ENCODE measurements at regions not wholly inside any gene's neighbourhood (a gene's known extent, or its start where the extent isn't known, plus 50 kb on each side); places are given as distances from the start of the nearest gene placed in this dataset.

DNA sequence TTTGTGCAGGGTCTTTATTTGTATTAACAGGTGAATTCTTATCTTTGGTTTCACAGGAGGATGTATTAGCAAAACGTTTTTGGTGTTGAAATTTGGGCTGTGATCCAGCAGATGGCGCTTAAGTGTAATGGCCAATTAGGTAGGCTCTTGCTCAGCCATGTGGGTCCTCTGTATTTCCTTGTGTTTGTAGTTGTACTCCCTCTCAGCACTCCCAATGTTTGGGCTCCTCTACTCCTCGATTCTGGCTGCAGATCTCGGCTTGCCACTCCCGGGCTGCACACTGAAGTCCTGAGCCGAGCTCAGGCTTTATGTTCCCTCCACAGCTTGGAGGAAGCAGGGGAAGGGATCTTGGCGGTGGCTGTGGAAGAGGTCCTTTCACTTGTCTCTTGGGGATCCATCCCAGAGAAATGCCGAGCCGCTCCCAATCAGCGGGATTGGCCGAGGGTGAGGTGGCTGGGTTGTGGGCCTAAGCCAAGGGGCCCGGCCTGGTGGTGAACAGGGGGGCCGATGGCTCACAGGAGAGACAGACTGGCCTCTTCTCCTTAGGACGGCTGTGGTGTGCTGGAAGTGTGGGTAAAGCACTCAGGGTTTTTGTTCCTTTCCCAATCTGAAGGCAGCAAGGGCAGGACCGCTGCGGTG, 133.7 kb downstream of the AEBP2 start:
- DNase-seq (ENCODE audit: low spot score): peak; percentile 28

DNA sequence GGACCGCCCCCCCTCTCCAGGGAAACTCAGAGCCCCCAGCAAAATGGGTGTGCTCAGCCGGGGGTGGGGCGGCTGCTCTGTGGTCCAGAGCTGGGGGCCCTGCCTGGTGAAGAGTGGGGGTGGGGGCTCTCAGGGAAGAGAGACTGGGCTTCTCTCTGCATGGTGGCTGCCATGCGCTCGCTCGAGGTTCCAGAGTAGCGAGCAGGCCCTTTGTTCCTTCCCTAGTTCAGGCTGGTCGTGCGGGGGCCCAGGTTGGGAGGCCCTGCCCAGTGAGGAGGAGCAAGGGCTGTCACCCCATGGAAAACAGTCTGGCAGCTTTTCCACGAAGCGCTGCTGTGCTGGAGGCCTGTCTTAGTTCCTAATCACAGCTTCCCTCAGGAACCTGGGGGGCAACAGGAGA, 134.6 kb downstream of the AEBP2 start:
- DNase-seq (ENCODE audit: low spot score): no peak

DNA sequence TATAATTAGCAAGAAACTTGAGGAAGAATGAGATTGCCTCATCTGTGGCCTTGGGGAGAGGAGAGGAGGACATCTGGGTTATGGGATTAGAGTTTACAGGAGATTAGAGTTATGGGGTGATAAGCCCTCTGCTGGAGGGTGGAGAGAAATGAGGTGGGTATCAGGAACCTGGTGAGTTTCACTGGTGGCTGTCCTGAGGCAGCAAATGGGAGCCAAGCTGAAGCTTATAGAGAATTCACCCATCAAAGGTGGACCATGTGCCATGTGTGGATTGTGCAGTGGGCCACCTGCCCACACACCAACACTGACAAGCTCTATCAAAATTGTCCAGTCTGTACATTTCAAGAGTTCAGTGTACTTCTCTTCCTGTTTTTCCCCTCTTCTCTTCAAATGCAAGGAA, 135.3 kb downstream of the AEBP2 start:
- DNase-seq (ENCODE audit: low spot score): no peak

DNA sequence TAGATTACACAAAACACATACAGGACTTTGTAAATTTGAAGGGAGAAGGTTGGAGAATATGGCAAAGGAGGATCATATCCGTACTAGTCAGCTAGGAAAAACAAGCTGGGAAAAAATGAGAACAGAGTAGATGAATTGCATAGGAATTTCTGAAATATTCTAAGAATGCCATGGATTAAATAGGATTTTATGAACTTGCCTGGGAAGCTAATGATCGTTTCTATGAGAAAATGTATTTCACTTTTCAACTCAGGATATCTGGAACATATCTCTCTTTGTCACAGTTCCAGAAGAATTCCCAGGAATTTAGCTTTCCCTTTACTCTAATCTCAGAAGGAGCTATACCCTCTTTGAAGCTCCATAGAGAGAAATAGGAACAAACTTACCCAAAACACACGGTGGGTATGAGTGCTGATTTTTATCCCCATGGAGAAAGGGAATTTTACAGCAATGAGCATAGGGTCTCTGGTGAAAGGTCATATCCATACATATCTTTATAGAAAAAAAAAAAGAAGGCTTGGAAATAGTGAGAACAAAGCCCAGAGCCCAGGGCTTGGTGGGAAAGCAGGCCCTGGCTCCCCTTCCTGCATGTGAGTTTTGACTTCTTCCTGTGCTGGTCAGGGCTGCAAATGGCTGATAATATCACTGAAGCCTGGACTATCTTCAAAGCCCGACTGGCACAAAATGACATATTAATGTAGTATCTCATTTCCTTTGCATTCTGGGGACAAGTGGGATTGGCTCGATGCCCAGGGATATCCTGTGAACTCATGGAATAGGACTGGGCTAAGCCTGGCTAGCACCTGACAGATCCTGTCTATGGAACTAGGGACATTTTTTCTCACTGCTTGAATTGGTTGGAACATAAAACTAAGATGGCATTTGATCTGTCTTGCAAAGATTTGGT, 136.3 kb downstream of the AEBP2 start:
- no peak for DNase-seq (ENCODE audit: low spot score)

DNA sequence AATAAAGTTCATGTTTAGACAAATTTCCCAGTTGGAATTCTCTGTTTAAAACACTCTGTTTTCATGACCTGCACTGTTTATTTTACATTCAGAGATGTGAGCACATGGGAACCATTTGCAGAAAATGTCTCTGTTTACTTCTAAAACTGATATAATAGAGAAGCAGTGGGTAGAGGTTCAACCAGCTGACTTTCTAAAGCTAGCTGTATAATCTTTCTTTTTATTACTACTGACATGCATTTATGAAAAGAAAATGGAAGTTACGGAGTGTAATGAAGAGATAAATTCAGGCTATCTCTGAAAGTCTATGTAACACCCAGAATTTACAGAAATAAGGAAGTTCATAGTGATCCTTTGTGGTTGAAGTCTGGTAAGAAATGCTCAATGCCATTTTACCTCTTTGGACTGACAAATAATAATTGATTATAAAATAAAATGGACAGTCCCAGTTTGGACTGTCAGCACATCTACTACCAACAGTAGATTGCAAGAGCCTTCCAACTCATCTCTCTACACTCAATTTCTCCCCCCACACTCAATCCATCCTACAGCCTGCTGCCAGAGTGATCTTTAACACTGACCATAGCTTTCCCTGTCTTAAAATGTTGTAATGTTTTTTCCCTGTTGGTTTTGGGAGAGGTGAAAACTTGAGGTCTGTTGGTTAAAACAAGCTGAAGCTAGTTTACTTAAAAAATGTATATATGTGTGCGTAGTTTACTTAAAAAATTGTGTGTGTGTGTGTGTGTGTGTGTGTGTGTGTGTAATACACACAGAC, 137.4 kb downstream of the AEBP2 start:
- no peak for DNase-seq (ENCODE audit: low spot score)

- no peak for DNase-seq (ENCODE audit: low spot score)
Measured at GRCh38 chr12:19577281-19577530, 137.9 kb downstream of the AEBP2 start.

DNA sequence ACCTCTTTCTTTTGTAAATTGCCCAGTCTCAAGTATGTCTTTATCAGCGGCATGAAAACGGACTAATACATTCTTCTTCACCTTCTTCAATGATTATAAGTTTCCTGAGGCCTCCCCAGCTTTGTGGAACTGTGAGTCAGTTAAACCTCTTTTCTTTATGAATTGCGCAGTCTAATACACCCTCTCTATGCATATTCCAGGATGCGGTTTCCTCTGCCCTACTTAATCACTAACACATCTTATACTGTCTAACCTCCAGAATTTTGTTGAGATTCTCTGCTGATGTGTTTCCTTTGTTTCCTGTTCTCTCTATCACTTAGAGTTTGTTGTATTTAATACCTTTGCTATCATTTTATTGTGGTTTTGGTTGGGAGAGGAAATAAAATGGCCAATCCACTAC, 145.4 kb downstream of the AEBP2 start:
- DNase-seq (ENCODE audit: low spot score): no peak

GRCh38 chr12:19588951-19589350, 149.7 kb downstream of the AEBP2 start:
- no peak for DNase-seq (ENCODE audit: low spot score)

DNA sequence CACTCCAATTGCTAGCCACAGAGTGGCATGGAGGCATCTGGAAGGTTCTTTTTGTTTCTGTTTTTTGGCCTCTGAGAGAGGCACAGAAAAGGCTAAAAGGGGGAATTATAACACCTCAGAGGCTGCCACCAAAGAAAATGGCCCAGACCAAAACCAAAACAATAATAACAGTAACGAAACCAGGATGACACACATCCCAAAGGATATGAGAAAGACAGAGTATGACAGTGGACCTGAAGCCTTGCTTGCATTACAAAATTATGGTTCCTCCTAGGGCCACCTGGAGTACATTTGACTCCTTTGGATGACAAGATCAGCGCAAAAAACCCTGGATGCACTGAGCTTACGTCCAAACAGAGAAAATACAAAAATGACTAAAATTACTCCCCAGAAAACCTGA, 152.7 kb downstream of the AEBP2 start:
- no peak for DNase-seq (ENCODE audit: low spot score)

- no peak for DNase-seq (ENCODE audit: low spot score)
Measured at GRCh38 chr12:19596434-19597166, 157.3 kb downstream of the AEBP2 start.

DNA sequence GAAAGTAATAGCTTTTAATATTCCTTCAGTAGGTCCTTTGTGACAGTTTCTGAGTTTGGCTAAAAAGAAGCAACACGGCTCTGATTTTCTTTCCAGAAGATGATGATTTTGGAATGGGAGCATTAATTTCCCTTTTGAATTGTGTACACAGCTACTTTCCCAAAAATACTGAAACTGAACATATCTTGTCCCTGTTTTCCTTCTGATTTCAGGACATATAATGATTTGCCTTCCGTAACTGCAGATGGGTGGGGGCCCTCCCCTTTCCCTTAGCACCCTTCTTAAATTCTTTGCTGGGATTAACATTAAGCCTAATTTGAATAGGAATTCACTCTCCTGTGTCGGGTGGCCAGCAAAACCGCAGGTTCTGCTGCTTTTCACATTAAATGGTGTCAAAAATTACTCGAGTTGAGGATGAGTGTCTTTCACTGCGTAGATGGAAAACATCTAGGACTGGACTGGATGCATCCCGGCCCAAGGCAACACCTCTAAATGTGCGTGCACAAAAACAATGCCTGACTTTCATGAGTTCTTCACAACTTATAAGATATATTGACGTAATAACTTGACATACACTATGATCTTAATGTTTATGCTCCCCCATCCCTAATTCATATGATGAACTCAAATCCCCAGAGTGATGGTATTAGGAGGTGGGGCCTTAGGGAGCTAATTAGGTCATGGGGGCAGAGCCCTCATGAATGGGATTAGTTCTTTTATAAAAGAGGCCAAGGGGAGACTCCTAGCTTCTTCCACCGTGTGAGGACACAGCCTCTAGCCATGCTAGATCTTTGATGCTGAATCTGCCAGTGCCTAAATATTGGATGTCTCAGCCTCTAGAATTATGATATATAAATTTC, 158.1 kb downstream of the AEBP2 start:
- DNase-seq (ENCODE audit: low spot score): no peak

- no peak for DNase-seq (ENCODE audit: low spot score)
Measured at GRCh38 chr12:19605720-19606119, 166.4 kb downstream of the AEBP2 start.

GRCh38 chr12:19608039-19608438, 168.7 kb downstream of the AEBP2 start:
- DNase-seq (ENCODE audit: low spot score): no peak

DNA sequence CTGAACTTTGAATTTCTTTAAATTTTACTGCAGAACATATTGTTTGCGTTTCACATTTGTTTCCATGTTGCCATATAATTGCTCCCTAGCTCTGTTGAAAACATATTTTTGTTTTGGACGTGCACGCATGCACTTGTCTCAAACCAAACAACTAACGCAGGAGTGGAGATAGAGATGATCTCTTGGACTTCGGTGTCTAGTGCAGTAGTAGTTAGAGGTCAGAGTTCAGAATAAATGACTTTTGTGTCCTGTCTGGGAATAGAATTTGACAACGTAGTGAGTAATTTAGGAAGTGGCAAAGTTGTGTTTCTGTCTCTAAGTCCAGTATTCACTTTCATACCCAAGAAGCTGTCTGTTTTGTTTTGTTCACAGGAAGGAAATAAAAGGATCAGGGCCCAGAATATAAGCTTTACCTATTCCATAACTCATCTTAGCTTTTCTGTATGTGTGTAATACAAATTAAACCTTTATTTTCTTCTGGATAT, 173.8 kb downstream of the AEBP2 start:
- DNase-seq (ENCODE audit: low spot score): no peak

DNA sequence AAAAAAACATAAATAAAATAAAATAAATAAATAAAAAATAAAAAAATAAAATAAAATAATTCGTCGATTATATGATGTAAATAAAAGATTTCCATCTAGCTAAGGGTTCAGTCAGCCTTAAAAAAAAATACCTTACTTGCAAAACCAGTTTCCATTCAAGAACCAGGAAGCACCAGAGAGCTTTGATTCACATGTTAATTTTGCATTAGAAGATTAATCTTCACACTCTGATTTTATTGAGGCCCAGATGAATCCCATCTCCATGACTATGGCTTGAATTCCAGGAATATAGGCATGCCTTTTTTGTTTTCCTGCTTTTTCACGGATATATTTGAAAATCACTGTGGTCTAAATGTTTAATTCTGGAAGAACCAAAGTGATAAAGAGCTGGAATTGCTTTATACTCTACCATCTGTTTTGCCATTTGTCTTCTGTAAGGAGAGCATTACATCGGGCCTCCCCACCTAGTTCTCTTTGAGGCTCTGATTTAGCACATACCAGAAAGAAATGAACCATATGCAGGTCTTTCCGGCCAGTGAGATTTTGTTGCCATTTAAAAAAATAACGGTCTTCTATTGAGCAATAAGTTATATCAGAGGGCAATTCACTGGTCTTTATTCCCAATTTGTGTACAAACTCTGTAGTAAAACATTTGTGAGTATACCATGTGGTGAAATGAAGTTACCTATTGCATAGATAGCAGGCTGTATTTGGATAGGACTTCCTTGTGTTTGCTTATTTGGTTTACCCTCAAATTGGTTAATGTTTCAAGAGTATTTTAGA, 175.5 kb downstream of the AEBP2 start:
- no peak for DNase-seq (ENCODE audit: low spot score)

GRCh38 chr12:19615384-19615725, 176.1 kb downstream of the AEBP2 start:
- no peak for DNase-seq (ENCODE audit: low spot score)

- no peak for DNase-seq (ENCODE audit: low spot score)
Measured at GRCh38 chr12:19616781-19617180, 177.5 kb downstream of the AEBP2 start.

- no peak for DNase-seq (ENCODE audit: low spot score)
Measured at GRCh38 chr12:19620222-19620621, 180.9 kb downstream of the AEBP2 start.

DNA sequence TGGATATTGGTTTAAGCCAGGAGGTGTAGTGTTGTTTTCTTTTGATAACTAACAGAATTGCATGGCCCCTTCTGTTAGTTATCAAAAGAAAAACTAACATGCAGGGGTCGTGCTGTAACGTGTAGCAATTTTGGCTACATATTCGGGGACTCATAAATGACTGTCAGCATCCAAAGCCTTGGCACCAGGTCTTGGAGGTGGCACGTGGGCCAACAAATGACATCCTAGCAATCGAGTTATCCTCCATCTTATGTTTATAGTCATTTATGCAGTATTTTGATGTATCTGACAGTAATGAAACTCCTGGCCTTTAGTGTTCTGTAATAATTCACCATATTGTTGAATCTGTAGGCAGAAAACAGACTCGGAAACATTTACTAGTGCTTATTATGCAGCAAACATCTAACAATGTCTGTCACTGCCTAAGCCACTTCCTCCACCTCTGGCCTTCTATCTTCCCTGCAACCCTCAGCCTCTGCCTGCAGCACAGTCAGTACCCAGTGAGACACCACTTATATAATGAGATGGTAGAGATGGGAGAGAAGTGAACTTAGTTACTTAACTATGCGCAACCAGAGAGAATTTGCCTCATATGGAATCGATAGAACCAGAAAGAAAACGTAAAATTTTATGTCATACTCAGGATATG, 184.6 kb downstream of the AEBP2 start:
- DNase-seq (ENCODE audit: low spot score): no peak

- DNase-seq (ENCODE audit: low spot score): no peak
Measured at GRCh38 chr12:19624491-19624890, 185.2 kb downstream of the AEBP2 start.

All from pons (tissue), 1 donor.